Central memory CD8-positive, alpha-beta T cell (primary cell): ENCODE measurements at regions not wholly inside any gene's neighbourhood (a gene's known extent, or its start where the extent isn't known, plus 50 kb on each side); places are given as distances from the start of the nearest gene placed in this dataset.

Experiments
- ATAC-seq: fragments of 150-1000 bp; cut with Tn5 transposase; replicated peaks from 2 replicates; pipeline ENCODE4 v1.10.0; 2022; ENCODE audit warnings: mild to moderate bottlenecking, moderate FRiP score, moderate number of reproducible peaks; ENCODE audit not compliant: poor library complexity, severe bottlenecking; ENCODE audit errors: extremely low read depth
- DNase-seq, 2 donors: peaks; one replicate each; pipeline ENCODE4 v3.0.0; 2021; ENCODE audit warnings: low spot score in 2 of 2
- H3K27ac Mint-ChIP-seq: one replicate; pipeline ENCODE4 v1.8.0; 2022; ENCODE audit warnings: low read depth, mild to moderate bottlenecking, moderate library complexity, mixed read lengths
- H3K27me3 Mint-ChIP-seq: one replicate; pipeline ENCODE4 v1.8.0; 2022; ENCODE audit warnings: mixed read lengths
- H3K36me3 Mint-ChIP-seq: one replicate; pipeline ENCODE4 v1.8.0; 2022; ENCODE audit warnings: mild to moderate bottlenecking, moderate library complexity, mixed read lengths; ENCODE audit not compliant: insufficient read depth
- H3K4me1 Mint-ChIP-seq: one replicate; pipeline ENCODE4 v1.8.0; 2022; ENCODE audit warnings: mixed read lengths
- H3K4me3 Mint-ChIP-seq: one replicate; pipeline ENCODE4 v1.8.0; 2022; ENCODE audit warnings: mild to moderate bottlenecking, moderate library complexity, mixed read lengths
- H3K9me3 Mint-ChIP-seq: one replicate; pipeline ENCODE4 v1.8.0; 2022; ENCODE audit warnings: mixed read lengths

- Mint-ChIP-seq H3K4me1 (peaks cover 20% of the 10 kb centered on the region), H3K9me3 (no peaks in the 10 kb centered on the region), H3K36me3 (peaks cover 10% of the 10 kb centered on the region), H3K27ac (no peak overlapping the region), H3K4me3 (no peak overlapping the region), H3K27me3 (no peaks in the 10 kb centered on the region)
- no peak for ATAC-seq
- DNase-seq = no peak
These were observed 240.5 kb downstream of the LTN1 start for GRCh38 chr21:28752131-28752530.

GRCh38 chr21:28751176-28751575 lies 241.5 kb downstream of the LTN1 start:
- no peak for ATAC-seq
- no peaks in the 10 kb centered on the region for H3K27me3 Mint-ChIP-seq
- peaks cover 10% of the 10 kb centered on the region for H3K36me3 Mint-ChIP-seq

GRCh38 chr21:28750565-28750964 lies 242.1 kb downstream of the LTN1 start:
- no peak overlapping the region for H3K27ac Mint-ChIP-seq
- no peak for ATAC-seq
- no peak overlapping the region for H3K4me3 Mint-ChIP-seq
- no peaks in the 10 kb centered on the region for H3K27me3 Mint-ChIP-seq
- H3K9me3 Mint-ChIP-seq = no peaks in the 10 kb centered on the region
- DNase-seq = no peak
- peaks cover 14% of the 10 kb centered on the region for H3K4me1 Mint-ChIP-seq
- peaks cover 10% of the 10 kb centered on the region for H3K36me3 Mint-ChIP-seq

More at GRCh38 chr21:28751176-28751575, 241.5 kb downstream of the LTN1 start:
- Mint-ChIP-seq H3K27ac (no peak overlapping the region), H3K4me1 (peaks cover 17% of the 10 kb centered on the region), H3K9me3 (no peaks in the 10 kb centered on the region), H3K4me3 (no peak overlapping the region)
- DNase-seq = no peak

- no peak overlapping the region for H3K27ac Mint-ChIP-seq
These were observed 243.1 kb downstream of the LTN1 start for GRCh38 chr21:28749536-28749935.

GRCh38 chr21:28747464-28747863 lies 245.2 kb downstream of the LTN1 start:
- no peak overlapping the region for H3K4me3 Mint-ChIP-seq
- H3K36me3 Mint-ChIP-seq = peaks cover 5% of the 10 kb centered on the region
- no peaks in the 10 kb centered on the region for H3K9me3 Mint-ChIP-seq
- ATAC-seq = no peak
- peaks cover 5% of the 10 kb centered on the region for H3K4me1 Mint-ChIP-seq
- no peak for DNase-seq
- no peak overlapping the region for H3K27ac Mint-ChIP-seq
- H3K27me3 Mint-ChIP-seq = no peaks in the 10 kb centered on the region

More at GRCh38 chr21:28749536-28749935, 243.1 kb downstream of the LTN1 start:
- H3K4me3 Mint-ChIP-seq = no peak overlapping the region
- peaks cover 9% of the 10 kb centered on the region for H3K4me1 Mint-ChIP-seq
- H3K36me3 Mint-ChIP-seq = peaks cover 10% of the 10 kb centered on the region
- no peaks in the 10 kb centered on the region for H3K9me3 Mint-ChIP-seq
- no peaks in the 10 kb centered on the region for H3K27me3 Mint-ChIP-seq
- ATAC-seq (no peak), DNase-seq (no peak)

- DNase-seq (no peak), ATAC-seq (no peak)
- peaks cover 5% of the 10 kb centered on the region for H3K4me1 Mint-ChIP-seq
- H3K9me3 Mint-ChIP-seq = no peaks in the 10 kb centered on the region
- H3K27ac Mint-ChIP-seq = no peak overlapping the region
- no peaks in the 10 kb centered on the region for H3K27me3 Mint-ChIP-seq
- H3K4me3 Mint-ChIP-seq = no peak overlapping the region
- H3K36me3 Mint-ChIP-seq = no peaks in the 10 kb centered on the region
These were observed 246.5 kb downstream of the LTN1 start for GRCh38 chr21:28746166-28746565.

GRCh38 chr21:28745131-28746016 lies 247.3 kb downstream of the LTN1 start:
- Mint-ChIP-seq H3K4me3 (no peak overlapping the region), H3K36me3 (no peaks in the 10 kb centered on the region), H3K27me3 (no peaks in the 10 kb centered on the region), H3K4me1 (peaks cover 5% of the 10 kb centered on the region), H3K27ac (no peak overlapping the region), H3K9me3 (no peaks in the 10 kb centered on the region)
- ATAC-seq = peak; percentile 82
- DNase-seq = peak; percentile 45 to 47

- H3K9me3 Mint-ChIP-seq = no peaks in the 10 kb centered on the region
These were observed 249.0 kb downstream of the LTN1 start for GRCh38 chr21:28743723-28744122.

GRCh38 chr21:28742527-28742926 lies 250.2 kb downstream of the LTN1 start:
- H3K36me3 Mint-ChIP-seq = no peaks in the 10 kb centered on the region
- H3K27ac Mint-ChIP-seq = no peak overlapping the region
- no peaks in the 10 kb centered on the region for H3K27me3 Mint-ChIP-seq
- DNase-seq (no peak), ATAC-seq (no peak)
- no peaks in the 10 kb centered on the region for H3K9me3 Mint-ChIP-seq
- H3K4me3 Mint-ChIP-seq = no peak overlapping the region
- H3K4me1 Mint-ChIP-seq = peaks cover 9% of the 10 kb centered on the region

More at GRCh38 chr21:28743723-28744122, 249.0 kb downstream of the LTN1 start:
- Mint-ChIP-seq H3K36me3 (no peaks in the 10 kb centered on the region), H3K27me3 (no peaks in the 10 kb centered on the region), H3K27ac (no peak overlapping the region), H3K4me1 (peaks cover 11% of the 10 kb centered on the region), H3K4me3 (no peak overlapping the region)
- ATAC-seq = no peak
- DNase-seq = no peak

- H3K36me3 Mint-ChIP-seq = no peaks in the 10 kb centered on the region
- H3K27me3 Mint-ChIP-seq = no peaks in the 10 kb centered on the region
- ATAC-seq (no peak), DNase-seq (no peak)
- no peak overlapping the region for H3K4me3 Mint-ChIP-seq
- no peak overlapping the region for H3K27ac Mint-ChIP-seq
- H3K9me3 Mint-ChIP-seq = no peaks in the 10 kb centered on the region
- H3K4me1 Mint-ChIP-seq = peaks cover 13% of the 10 kb centered on the region
These were observed 252.6 kb downstream of the LTN1 start for GRCh38 chr21:28740125-28740524.

GRCh38 chr21:28738882-28739281 lies 253.8 kb downstream of the LTN1 start:
- no peaks in the 10 kb centered on the region for H3K27me3 Mint-ChIP-seq
- ATAC-seq = no peak
- DNase-seq = no peak
- no peaks in the 10 kb centered on the region for H3K36me3 Mint-ChIP-seq
- H3K9me3 Mint-ChIP-seq = no peaks in the 10 kb centered on the region
- peaks cover 15% of the 10 kb centered on the region for H3K4me1 Mint-ChIP-seq
- peak overlapping the region; percentile 49 for H3K4me3 Mint-ChIP-seq
- peak overlapping the region; percentile 53 for H3K27ac Mint-ChIP-seq

GRCh38 chr21:28738420-28738704 lies 254.3 kb downstream of the LTN1 start:
- Mint-ChIP-seq H3K4me3 (no peak overlapping the region), H3K36me3 (no peaks in the 10 kb centered on the region), H3K4me1 (peaks cover 19% of the 10 kb centered on the region), H3K27ac (no peak overlapping the region), H3K27me3 (no peaks in the 10 kb centered on the region), H3K9me3 (no peaks in the 10 kb centered on the region)
- ATAC-seq = no peak
- DNase-seq = no peak

- no peaks in the 10 kb centered on the region for H3K36me3 Mint-ChIP-seq
- no peaks in the 10 kb centered on the region for H3K9me3 Mint-ChIP-seq
- H3K4me3 Mint-ChIP-seq = no peak overlapping the region
- no peak overlapping the region for H3K27ac Mint-ChIP-seq
- no peak for ATAC-seq
- no peak for DNase-seq
- peaks cover 19% of the 10 kb centered on the region for H3K4me1 Mint-ChIP-seq
- no peaks in the 10 kb centered on the region for H3K27me3 Mint-ChIP-seq
These were observed 254.8 kb downstream of the LTN1 start for GRCh38 chr21:28737674-28738419.
